ENCODE measurements at regions not wholly inside any gene's neighbourhood (a gene's known extent, or its start where the extent isn't known, plus 50 kb on each side); places are given as distances from the start of the nearest gene placed in this dataset.

GRCh38 chr5:38110130-38110529 is 148.2 kb upstream of the EGFLAM start:
- TF ChIP-seq, protein P1, sequence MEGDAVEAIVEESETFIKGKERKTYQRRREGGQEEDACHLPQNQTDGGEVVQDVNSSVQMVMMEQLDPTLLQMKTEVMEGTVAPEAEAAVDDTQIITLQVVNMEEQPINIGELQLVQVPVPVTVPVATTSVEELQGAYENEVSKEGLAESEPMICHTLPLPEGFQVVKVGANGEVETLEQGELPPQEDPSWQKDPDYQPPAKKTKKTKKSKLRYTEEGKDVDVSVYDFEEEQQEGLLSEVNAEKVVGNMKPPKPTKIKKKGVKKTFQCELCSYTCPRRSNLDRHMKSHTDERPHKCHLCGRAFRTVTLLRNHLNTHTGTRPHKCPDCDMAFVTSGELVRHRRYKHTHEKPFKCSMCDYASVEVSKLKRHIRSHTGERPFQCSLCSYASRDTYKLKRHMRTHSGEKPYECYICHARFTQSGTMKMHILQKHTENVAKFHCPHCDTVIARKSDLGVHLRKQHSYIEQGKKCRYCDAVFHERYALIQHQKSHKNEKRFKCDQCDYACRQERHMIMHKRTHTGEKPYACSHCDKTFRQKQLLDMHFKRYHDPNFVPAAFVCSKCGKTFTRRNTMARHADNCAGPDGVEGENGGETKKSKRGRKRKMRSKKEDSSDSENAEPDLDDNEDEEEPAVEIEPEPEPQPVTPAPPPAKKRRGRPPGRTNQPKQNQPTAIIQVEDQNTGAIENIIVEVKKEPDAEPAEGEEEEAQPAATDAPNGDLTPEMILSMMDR (conservative IDR thresholded peaks at IDR 0.05; ENCODE audit: low read depth, low read length), result no peak
- TF ChIP-seq EZH2 (IDR thresholded peaks at IDR 0.05; ENCODE audit: borderline replicate concordance, low read depth, low read length, poor library complexity, severe bottlenecking), result no peak
